Stimulated activated CD8-positive, alpha-beta memory T cell treated with anti-CD3 and anti-CD28 coated beads, Interleukin-2, amount 100 ng/mL, for 48 hours (primary cell): ENCODE measurements at regions not wholly inside any gene's neighbourhood (a gene's known extent, or its start where the extent isn't known, plus 50 kb on each side); places are given as distances from the start of the nearest gene placed in this dataset.
"Not testable (repeated sequence)": the region's sequence is repeated elsewhere in the genome, so short reads cannot be mapped to it uniquely, and the experiment has no call there.

ENCODE experiments used
- DNase-seq, 2 donors: peaks; one replicate each; pipeline ENCODE4 v3.0.0-alpha.2; 2020; ENCODE audit warnings: low read depth in 2 of 2

DNA sequence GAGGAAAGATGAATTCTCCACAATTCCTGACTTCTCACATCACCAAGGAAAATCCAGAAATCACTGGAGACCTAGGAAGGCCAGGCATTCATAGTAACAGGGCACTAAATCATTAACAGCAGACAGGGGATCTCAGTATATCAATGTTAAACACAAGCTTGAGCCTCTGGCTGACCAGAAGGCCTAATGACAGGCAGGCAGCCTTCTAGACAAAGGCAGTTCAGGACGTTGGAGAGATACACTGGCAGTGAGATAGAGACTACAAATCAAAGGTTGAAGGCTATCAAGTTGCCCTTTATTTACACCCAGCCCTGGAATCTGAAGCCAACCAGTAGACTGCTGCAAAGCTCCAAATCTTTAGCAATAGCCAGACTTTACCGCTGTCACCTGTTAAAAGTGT is 422.8 kb upstream of the CCL2 start:
- DNase-seq, result no peak

DNA sequence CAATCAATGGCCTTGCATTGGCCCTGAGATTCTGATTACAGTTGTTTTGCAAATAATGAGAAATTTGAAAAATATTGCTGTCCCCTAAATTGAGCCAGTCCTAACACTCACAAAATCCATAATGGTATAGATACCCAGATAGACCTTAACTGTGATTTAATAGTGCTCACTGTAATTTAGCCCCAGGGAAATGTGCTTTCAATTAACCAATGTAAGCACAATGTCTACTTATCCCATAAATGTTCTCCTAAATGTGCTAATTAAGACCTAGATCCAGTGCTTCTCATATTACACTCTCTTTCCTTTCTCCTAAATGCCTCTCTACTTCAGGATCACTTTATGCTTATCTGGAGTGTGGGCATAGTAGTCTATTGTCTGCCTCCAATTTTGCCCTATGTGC is 417.8 kb upstream of the CCL2 start:
- DNase-seq, result no peak

DNA sequence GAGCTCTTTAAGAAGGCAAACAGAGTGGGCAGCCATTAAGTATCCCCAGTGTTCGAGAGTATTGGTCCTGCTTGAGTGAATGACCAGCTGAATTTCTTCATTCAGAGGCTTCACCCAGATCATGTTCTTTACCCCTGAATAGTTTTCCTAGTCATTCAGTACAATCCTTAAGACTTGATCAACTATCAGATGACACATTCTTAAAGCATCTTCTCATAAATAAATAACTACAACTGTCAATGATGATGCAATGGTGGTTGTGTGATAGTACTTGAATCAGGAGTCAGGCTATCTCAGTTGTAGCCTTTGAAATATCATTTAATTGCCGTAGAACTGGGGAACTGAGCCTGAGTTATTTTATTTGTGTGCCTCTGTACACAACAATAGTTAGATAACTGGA is 416.8 kb upstream of the CCL2 start:
- DNase-seq, result no peak

GRCh38 chr17:33847900-33848299 is 407.2 kb upstream of the CCL2 start:
- DNase-seq, result no peak

DNA sequence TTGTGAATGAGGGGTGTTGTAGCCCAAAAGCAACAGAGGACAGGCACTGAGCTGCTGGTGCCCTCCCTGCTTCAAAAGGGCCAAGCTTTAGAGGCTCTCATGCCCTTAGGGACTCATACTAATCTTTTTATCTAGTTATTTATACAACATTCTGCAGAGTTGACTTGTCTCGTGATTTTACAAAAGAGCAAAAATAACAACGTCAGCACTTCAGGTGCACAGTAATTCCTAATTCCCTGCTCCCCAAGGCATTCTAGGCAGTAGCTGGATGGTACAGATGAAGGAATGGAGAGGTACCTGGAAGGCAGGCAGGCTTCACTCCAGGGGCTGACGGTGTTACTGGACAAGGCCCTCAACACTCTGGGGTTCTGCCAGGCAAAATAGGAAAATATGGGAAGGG is 406.7 kb upstream of the CCL2 start:
- no peak for DNase-seq

DNA sequence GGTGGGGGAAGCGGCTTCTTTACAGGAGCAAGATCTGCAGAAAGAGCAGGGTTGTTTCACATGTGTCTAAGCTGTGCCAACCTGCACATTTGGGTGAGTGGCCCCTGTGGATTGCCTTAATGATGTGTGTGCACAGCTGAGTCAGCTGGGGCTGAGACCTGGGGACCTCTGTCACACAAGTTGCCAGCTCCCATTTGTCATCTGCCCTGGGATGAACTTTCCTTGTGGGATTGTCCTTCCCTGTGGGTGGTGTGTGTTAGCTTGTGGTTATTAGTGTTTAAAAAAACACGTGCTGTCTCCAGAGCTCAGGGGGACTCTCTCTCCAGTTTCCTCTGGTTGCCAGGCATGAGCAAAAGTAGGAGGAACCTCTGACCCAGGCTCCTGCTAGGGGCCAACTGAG is 400.5 kb upstream of the CCL2 start:
- DNase-seq, result no peak

- no peak for DNase-seq
Observed at GRCh38 chr17:33858121-33858520, 397.0 kb upstream of the CCL2 start.

DNA sequence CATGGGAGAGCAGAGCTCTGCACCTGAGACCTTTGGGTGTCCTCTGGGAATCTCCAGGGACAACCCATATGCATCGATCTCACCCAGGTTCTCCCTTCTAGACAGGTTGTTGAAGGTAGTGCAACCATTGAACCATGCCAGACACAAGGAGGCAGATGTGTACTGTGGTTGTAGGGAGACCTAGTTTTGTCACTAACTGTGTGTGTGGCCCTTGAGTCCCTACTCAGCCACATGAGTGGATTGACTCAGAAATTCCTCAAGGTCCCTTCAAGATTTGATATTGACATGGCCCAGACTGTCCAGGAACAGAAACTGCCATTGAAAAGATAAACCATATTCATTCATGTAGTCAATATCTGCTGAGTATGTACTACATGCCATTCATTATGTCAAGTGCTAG is 396.4 kb upstream of the CCL2 start:
- no peak for DNase-seq

DNA sequence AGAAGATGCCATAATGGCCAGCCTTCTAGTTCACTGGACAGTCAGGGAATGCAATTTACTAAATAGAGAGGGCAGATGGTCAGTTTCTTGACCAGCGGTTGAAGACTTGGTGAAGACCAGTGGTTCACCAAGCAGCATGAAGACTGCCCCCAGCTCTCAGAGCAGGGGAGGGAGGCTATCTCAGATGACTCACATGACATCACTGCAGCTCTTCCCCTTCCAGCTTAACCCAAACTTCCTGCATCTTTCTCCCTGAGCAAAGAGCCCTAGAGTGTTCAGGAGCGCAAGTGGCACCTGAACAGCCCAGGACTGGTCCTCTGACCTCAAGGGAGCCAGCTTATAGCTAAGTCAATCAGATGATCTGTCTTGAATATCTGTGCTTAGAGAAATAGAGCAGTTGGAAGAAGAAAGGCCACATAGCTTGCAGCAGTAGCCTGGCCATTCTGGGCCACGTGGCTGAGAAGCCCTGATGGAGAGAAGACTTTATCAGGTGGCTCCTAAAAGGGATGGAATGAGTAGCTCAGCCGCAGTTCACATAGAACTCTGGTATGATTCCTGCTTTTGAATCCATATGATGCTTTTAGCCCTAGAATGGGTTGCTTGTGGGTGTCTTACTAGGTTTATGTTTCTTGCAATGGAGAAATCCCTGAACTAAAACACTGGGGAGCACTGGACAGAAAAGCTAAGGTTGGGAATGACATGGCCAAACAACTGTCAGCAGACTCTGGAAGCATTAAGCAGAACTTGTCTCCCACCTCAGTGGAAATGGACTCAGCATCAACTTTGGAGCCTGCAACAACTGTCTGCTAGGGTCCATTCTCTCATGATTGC is 392.1 kb upstream of the CCL2 start:
- DNase-seq, result no peak

GRCh38 chr17:33864758-33865229 is 390.3 kb upstream of the CCL2 start:
- DNase-seq, result no peak

DNA sequence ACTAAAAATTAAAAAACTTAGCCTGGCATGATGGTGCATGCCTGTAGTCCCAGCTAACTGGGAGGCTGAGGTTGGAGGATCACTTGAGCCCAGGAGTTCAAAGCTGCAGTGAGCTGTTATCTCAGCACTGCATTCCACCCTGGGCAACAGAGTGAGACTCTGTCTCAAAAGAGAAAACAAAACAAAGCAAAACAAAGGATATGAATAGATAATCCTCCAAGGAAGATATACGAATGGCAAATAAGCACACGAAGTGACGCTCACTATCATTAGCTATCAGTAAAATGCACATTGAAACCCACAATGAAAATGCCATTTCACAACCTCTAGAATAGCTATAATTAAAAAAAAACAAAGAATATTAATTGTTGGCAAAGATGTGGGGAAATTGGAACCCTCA is 386.2 kb upstream of the CCL2 start:
- no peak for DNase-seq

DNA sequence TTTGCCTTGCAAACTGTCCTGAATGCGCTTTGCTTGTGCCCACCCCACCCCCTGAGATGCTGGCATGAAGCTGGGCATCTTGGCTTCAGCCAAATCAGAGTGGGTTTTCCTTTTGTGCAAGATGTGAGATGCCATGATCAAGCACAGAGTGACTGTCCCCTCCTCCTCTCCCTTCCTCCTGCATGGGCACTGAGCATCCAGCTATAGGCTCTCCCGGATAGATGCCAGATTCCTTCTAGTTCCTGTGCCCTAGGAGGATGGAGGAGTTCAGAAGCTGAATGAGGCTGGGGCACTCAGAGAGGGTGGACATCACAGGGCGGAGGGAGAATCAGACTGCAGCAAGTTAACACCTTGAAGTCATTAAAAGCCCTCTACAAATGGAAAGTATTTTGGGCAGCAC is 384.1 kb upstream of the CCL2 start:
- DNase-seq, result no peak

DNA sequence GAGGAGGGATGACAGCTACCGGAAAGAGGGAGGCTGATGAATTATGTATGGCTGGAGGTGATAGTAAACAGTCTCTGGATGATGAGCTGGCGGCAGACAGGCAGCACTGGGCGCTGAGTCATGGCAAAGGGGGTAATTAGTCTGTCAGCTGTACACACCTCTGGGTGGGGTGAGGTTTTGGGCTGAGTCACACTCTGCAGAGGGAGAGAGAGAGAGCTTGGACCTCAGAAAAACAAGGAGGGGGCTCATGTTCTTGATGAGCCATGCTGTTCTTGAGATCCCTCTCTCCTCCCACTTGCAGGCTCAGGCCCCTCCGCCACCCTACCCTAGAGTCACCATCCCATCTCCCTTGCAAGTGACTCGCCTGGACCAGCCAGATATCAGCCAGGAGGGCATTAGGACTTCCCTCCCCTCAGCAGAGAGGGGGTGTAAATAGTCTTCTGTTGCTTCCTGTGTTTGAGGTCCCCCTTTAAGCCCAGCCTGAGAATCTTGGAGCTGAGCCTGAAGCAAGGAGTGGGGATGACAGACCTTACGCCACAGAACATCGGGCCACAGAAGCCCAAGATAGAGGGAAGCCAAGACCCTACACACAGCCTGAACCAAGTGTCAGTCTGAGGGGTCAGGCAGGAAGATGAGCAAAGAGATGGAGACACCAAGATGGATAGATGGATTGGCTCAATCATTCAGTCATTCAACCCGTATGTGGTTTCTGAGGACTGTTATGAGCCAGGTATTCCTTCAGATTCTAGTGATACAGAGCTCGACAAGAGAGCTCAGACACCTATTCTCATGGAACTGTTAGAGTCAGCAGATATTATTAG is 383.2 kb upstream of the CCL2 start:
- no peak for DNase-seq

DNA sequence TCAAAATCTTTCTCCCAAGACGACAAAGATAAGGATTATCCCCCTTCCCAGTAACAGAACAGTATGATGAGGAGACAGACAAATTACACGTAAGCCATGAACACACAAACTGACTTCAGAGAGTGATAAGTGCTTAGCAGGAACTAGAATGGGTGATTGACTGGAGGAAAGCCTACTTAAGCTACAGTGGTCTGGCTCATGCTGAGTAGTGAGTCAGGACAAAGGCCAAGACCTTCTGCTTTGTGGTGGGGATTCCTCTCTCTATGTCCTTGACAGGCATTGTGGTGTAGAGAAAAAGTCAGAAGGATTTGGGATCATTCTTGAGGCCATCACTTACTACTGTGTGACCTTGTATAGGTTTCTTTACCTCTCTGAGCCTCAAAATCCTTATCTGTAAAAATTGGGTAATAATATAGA is 381.9 kb upstream of the CCL2 start:
- DNase-seq, result no peak

GRCh38 chr17:33874617-33875060 is 380.4 kb upstream of the CCL2 start:
- DNase-seq, result no peak

- DNase-seq, result no peak
Observed at GRCh38 chr17:33875973-33876372, 379.1 kb upstream of the CCL2 start.

DNA sequence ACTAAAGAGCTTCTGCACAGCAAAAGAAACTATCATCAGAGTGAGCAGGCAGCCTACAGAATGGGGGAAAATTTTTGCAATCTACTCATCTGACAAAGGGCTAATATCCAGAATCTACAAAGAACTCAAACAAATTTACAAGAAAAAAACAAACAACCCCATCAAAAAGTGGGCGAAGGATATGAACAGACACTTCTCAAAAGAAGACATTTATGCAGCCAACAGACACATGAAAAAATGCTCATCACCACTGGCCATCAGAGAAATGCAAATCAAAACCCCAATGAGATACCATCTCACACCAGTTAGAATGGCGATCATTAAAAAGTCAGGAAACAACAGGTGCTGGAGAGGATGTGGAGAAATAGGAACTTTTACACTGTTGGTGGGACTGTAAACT is 372.8 kb upstream of the CCL2 start:
- not testable (repeated sequence) for DNase-seq

- not testable (repeated sequence) for DNase-seq
Observed at GRCh38 chr17:33882677-33883076, 372.4 kb upstream of the CCL2 start.

DNA sequence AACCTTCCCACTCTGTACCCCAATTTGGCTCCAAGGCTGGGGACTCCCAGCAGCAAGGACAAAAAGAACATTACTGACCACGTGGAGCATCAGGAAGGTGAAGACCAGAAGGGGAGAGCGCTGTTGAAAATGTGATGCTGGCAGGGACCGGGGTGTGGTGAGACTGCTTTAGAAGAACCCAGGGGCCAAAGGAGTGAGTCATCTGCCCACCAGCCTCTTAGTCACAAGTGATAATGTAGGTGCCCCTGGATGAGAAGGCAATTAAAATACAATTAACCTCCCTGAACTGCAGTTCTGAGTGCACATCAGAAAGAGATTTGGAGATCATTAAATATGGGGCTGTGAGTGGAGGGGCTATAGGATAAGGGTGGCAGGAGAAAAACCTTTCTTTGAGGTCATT is 366.6 kb upstream of the CCL2 start:
- no peak for DNase-seq

DNA sequence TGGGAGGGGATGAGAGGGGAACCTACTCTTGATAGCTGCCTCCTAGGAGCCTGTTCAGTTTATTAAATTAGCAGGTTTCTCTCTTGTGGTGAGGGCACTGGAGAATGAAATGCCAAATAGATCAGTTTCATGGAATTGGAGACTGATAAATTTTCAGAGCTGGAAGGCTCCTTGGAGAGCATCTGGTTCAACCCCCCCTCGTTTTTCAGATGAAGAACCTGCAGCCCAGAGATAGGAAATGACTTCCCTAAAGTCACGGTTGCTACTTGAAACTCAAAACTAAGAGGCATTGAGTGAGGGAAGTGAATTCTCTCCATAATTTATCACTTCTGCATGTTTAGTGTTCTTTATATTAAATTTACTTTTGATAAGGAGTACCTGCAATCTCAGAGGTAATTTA is 366.0 kb upstream of the CCL2 start:
- DNase-seq, result no peak

GRCh38 chr17:33889766-33890165 is 365.3 kb upstream of the CCL2 start:
- DNase-seq, result no peak

DNA sequence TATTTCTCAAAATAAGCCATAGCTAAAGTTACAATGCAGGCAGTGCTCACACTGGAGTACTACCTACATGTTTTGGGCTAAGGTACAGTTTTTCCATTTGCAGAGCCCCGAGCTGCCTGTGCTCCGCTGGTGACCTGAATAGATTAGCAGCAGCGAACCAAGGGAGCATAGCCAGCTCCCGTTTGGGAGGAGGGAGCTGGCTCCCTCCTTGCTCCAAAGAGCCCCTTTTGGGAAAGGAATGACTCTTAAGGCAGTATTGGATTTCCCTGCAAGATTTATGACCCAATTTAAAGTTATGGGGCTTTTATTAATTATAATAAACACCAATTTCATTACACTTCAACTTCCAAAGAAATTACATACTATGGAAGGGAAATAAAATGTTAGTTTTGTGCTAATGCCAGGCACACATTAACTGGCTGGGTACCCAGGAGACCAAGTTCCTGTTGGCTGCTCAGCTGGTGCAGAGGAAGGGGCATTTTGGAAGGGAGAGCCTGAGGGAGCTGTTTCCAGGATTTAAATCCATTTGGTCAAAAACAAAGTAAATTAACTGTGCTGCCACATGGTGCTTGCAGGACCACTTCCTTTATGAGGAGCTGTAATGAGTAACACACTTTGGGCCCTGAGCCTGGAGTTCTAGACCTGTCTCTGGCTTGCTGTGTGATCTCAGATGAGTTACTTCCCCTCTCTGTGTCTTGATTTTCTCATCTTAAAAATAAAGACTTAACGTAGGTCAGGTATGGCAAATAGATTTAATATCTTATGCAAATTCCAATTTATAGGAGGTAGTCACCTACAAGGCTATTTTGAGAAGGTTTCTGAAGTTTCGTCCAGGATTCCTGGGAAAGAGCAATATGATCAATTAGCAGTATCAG is 362.1 kb upstream of the CCL2 start:
- DNase-seq, result no peak
